Amniotic epithelial cell (primary cell): ENCODE measurements at regions not wholly inside any gene's neighbourhood (a gene's known extent, or its start where the extent isn't known, plus 50 kb on each side); places are given as distances from the start of the nearest gene placed in this dataset.
"Not testable (repeated sequence)": the region's sequence is repeated elsewhere in the genome, so short reads cannot be mapped to it uniquely, and the experiment has no call there.

ENCODE experiments used
- DNase-seq: peaks from one replicate; pipeline ENCODE4 v3.0.0-alpha.2; 2010; ENCODE audit warnings: low read depth

GRCh38 chr5:99441235-99441634 is 512.4 kb upstream of the CHD1 start:
- no peak for DNase-seq

- DNase-seq, result no peak
Measured at GRCh38 chr5:99438619-99439018, 509.8 kb upstream of the CHD1 start.

GRCh38 chr5:99437986-99438385 is 509.2 kb upstream of the CHD1 start:
- no peak for DNase-seq

- not testable (repeated sequence) for DNase-seq
Measured at GRCh38 chr5:99423396-99423795, 494.6 kb upstream of the CHD1 start.

- not testable (repeated sequence) for DNase-seq
Measured at GRCh38 chr5:99418640-99419039, 489.8 kb upstream of the CHD1 start.

- DNase-seq, result not testable (repeated sequence)
Measured at GRCh38 chr5:99410386-99410785, 481.6 kb upstream of the CHD1 start.

- not testable (repeated sequence) for DNase-seq
Measured at GRCh38 chr5:99404764-99405302, 476.0 kb upstream of the CHD1 start.

- not testable (repeated sequence) for DNase-seq
Measured at GRCh38 chr5:99400571-99400970, 471.8 kb upstream of the CHD1 start.

- no peak for DNase-seq
Measured at GRCh38 chr5:99398976-99399375, 470.2 kb upstream of the CHD1 start.

GRCh38 chr5:99386406-99387077 is 457.7 kb upstream of the CHD1 start:
- DNase-seq, result no peak

- no peak for DNase-seq
Measured at GRCh38 chr5:99379187-99379586, 450.4 kb upstream of the CHD1 start.

GRCh38 chr5:99378443-99378842 is 449.6 kb upstream of the CHD1 start:
- no peak for DNase-seq

- no peak for DNase-seq
Measured at GRCh38 chr5:99369797-99370593, 441.2 kb upstream of the CHD1 start.

GRCh38 chr5:99368726-99369125 is 439.9 kb upstream of the CHD1 start:
- DNase-seq, result no peak

- DNase-seq, result peak; percentile 1
Measured at GRCh38 chr5:99355881-99356280, 427.1 kb upstream of the CHD1 start.

- DNase-seq, result no peak
Measured at GRCh38 chr5:99349787-99350186, 421.0 kb upstream of the CHD1 start.

- DNase-seq, result no peak
Measured at GRCh38 chr5:99348597-99348996, 419.8 kb upstream of the CHD1 start.

- DNase-seq, result not testable (repeated sequence)
Measured at GRCh38 chr5:99339758-99340157, 411.0 kb upstream of the CHD1 start.

GRCh38 chr5:99334936-99335335 is 406.1 kb upstream of the CHD1 start:
- no peak for DNase-seq

GRCh38 chr5:99331061-99331460 is 402.3 kb upstream of the CHD1 start:
- DNase-seq, result no peak

- DNase-seq, result peak; percentile 0
Measured at GRCh38 chr5:99320436-99320835, 391.6 kb upstream of the CHD1 start.

GRCh38 chr5:99317136-99317535 is 388.3 kb upstream of the CHD1 start:
- no peak for DNase-seq

GRCh38 chr5:99316484-99316883 is 387.7 kb upstream of the CHD1 start:
- DNase-seq, result no peak
